ENCODE measurements at regions not wholly inside any gene's neighbourhood (a gene's known extent, or its start where the extent isn't known, plus 50 kb on each side); places are given as distances from the start of the nearest gene placed in this dataset.

DNA sequence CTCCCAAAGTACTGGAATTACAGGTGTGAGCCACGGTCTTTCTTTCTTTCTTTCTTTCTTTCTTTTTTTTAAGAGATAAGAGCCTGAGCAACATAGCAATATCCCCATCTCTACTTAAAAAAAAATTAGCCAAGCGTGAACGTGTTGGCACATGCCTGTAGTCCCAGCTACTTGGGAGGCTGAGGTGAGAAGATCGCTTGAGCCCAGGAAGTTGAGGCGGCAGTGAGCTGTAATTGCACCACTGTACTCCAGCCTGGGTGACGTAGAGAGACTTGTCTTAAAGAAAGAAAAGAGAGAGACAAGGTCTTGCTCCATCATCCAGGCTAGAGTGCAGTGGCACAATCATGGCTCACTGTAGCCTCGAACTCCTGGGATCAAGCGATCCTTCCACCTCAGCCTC lies 162.0 kb upstream of the MLN start:
- TF ChIP-seq PRRX2 (CRISPR knock-in tag; IDR thresholded peaks at IDR 0.05) (no peak), ZBTB21 (CRISPR knock-in tag; IDR thresholded peaks at IDR 0.05; ENCODE audit: borderline replicate concordance) (no peak), NFYB (CRISPR knock-in tag; conservative IDR thresholded peaks at IDR 0.05; ENCODE audit: low read depth) (no peak), TEAD4 (CRISPR knock-in tag; IDR thresholded peaks at IDR 0.05) (no peak), SMAD3 (CRISPR knock-in tag; IDR thresholded peaks at IDR 0.05; ENCODE audit: borderline replicate concordance) (no peak), ELF4 (CRISPR knock-in tag; IDR thresholded peaks at IDR 0.05; ENCODE audit: low read depth) (no peak), TP53 (CRISPR knock-in tag; IDR thresholded peaks at IDR 0.05) (no peak), OVOL2 (CRISPR knock-in tag; IDR thresholded peaks at IDR 0.05; ENCODE audit: borderline replicate concordance) (no peak)
- TF ChIP-seq, protein P1, sequence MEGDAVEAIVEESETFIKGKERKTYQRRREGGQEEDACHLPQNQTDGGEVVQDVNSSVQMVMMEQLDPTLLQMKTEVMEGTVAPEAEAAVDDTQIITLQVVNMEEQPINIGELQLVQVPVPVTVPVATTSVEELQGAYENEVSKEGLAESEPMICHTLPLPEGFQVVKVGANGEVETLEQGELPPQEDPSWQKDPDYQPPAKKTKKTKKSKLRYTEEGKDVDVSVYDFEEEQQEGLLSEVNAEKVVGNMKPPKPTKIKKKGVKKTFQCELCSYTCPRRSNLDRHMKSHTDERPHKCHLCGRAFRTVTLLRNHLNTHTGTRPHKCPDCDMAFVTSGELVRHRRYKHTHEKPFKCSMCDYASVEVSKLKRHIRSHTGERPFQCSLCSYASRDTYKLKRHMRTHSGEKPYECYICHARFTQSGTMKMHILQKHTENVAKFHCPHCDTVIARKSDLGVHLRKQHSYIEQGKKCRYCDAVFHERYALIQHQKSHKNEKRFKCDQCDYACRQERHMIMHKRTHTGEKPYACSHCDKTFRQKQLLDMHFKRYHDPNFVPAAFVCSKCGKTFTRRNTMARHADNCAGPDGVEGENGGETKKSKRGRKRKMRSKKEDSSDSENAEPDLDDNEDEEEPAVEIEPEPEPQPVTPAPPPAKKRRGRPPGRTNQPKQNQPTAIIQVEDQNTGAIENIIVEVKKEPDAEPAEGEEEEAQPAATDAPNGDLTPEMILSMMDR (IDR thresholded peaks at IDR 0.05), result no peak
- TF ChIP-seq, protein P2, sequence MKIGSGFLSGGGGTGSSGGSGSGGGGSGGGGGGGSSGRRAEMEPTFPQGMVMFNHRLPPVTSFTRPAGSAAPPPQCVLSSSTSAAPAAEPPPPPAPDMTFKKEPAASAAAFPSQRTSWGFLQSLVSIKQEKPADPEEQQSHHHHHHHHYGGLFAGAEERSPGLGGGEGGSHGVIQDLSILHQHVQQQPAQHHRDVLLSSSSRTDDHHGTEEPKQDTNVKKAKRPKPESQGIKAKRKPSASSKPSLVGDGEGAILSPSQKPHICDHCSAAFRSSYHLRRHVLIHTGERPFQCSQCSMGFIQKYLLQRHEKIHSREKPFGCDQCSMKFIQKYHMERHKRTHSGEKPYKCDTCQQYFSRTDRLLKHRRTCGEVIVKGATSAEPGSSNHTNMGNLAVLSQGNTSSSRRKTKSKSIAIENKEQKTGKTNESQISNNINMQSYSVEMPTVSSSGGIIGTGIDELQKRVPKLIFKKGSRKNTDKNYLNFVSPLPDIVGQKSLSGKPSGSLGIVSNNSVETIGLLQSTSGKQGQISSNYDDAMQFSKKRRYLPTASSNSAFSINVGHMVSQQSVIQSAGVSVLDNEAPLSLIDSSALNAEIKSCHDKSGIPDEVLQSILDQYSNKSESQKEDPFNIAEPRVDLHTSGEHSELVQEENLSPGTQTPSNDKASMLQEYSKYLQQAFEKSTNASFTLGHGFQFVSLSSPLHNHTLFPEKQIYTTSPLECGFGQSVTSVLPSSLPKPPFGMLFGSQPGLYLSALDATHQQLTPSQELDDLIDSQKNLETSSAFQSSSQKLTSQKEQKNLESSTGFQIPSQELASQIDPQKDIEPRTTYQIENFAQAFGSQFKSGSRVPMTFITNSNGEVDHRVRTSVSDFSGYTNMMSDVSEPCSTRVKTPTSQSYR (CRISPR knock-in tag; IDR thresholded peaks at IDR 0.05), result no peak
- TF ChIP-seq, protein P3, sequence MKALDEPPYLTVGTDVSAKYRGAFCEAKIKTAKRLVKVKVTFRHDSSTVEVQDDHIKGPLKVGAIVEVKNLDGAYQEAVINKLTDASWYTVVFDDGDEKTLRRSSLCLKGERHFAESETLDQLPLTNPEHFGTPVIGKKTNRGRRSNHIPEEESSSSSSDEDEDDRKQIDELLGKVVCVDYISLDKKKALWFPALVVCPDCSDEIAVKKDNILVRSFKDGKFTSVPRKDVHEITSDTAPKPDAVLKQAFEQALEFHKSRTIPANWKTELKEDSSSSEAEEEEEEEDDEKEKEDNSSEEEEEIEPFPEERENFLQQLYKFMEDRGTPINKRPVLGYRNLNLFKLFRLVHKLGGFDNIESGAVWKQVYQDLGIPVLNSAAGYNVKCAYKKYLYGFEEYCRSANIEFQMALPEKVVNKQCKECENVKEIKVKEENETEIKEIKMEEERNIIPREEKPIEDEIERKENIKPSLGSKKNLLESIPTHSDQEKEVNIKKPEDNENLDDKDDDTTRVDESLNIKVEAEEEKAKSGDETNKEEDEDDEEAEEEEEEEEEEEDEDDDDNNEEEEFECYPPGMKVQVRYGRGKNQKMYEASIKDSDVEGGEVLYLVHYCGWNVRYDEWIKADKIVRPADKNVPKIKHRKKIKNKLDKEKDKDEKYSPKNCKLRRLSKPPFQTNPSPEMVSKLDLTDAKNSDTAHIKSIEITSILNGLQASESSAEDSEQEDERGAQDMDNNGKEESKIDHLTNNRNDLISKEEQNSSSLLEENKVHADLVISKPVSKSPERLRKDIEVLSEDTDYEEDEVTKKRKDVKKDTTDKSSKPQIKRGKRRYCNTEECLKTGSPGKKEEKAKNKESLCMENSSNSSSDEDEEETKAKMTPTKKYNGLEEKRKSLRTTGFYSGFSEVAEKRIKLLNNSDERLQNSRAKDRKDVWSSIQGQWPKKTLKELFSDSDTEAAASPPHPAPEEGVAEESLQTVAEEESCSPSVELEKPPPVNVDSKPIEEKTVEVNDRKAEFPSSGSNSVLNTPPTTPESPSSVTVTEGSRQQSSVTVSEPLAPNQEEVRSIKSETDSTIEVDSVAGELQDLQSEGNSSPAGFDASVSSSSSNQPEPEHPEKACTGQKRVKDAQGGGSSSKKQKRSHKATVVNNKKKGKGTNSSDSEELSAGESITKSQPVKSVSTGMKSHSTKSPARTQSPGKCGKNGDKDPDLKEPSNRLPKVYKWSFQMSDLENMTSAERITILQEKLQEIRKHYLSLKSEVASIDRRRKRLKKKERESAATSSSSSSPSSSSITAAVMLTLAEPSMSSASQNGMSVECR (CRISPR knock-in tag; IDR thresholded peaks at IDR 0.05; ENCODE audit: borderline replicate concordance), result no peak
- TF ChIP-seq, protein P4, sequence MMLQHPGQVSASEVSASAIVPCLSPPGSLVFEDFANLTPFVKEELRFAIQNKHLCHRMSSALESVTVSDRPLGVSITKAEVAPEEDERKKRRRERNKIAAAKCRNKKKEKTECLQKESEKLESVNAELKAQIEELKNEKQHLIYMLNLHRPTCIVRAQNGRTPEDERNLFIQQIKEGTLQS (CRISPR knock-in tag; conservative IDR thresholded peaks at IDR 0.05), result no peak
